HG02938 (cell line): ENCODE measurements at regions not wholly inside any gene's neighbourhood (a gene's known extent, or its start where the extent isn't known, plus 50 kb on each side); places are given as distances from the start of the nearest gene placed in this dataset.
"Not testable (repeated sequence)": the region's sequence is repeated elsewhere in the genome, so short reads cannot be mapped to it uniquely, and the experiment has no call there.

Experiments
- ATAC-seq: cut with Tn5 transposase; IDR thresholded peaks from one replicate; pipeline ENCODE4 v1.9.1; 2021; ENCODE audit warnings: mild to moderate bottlenecking, moderate library complexity; ENCODE audit not compliant: unreplicated experiment

GRCh38 chr7:85806321-85806720, 619.5 kb upstream of the SEMA3D start:
- no peak for ATAC-seq

GRCh38 chr7:85805656-85806055, 618.8 kb upstream of the SEMA3D start:
- no peak for ATAC-seq

GRCh38 chr7:85805249-85805648, 618.4 kb upstream of the SEMA3D start:
- no peak for ATAC-seq

- no peak for ATAC-seq
Observed at GRCh38 chr7:85802211-85802610, 615.4 kb upstream of the SEMA3D start.

- ATAC-seq = no peak
Observed at GRCh38 chr7:85796956-85797355, 610.1 kb upstream of the SEMA3D start.

- ATAC-seq = not testable (repeated sequence)
Observed at GRCh38 chr7:85791098-85791497, 604.2 kb upstream of the SEMA3D start.

GRCh38 chr7:85781606-85782005, 594.8 kb upstream of the SEMA3D start:
- no peak for ATAC-seq

GRCh38 chr7:85776691-85777345, 590.0 kb upstream of the SEMA3D start:
- no peak for ATAC-seq

GRCh38 chr7:85775431-85775830, 588.6 kb upstream of the SEMA3D start:
- ATAC-seq = no peak

GRCh38 chr7:85774986-85775385, 588.1 kb upstream of the SEMA3D start:
- ATAC-seq = no peak

- no peak for ATAC-seq
Observed at GRCh38 chr7:85773116-85773728, 586.4 kb upstream of the SEMA3D start.

- ATAC-seq = no peak
Observed at GRCh38 chr7:85771516-85771915, 584.7 kb upstream of the SEMA3D start.

- ATAC-seq = no peak
Observed at GRCh38 chr7:85770332-85770731, 583.5 kb upstream of the SEMA3D start.

GRCh38 chr7:85765698-85766298, 578.9 kb upstream of the SEMA3D start:
- ATAC-seq = no peak

- ATAC-seq = no peak
Observed at GRCh38 chr7:85764034-85764433, 577.2 kb upstream of the SEMA3D start.

GRCh38 chr7:85757348-85757747, 570.5 kb upstream of the SEMA3D start:
- ATAC-seq = no peak

- peak; percentile 98 for ATAC-seq
Observed at GRCh38 chr7:85750454-85750949, 563.6 kb upstream of the SEMA3D start.

GRCh38 chr7:85749696-85750453, 563.0 kb upstream of the SEMA3D start:
- ATAC-seq = peak; percentile 33

- ATAC-seq = no peak
Observed at GRCh38 chr7:85748861-85749260, 562.0 kb upstream of the SEMA3D start.

GRCh38 chr7:85737426-85737825, 550.6 kb upstream of the SEMA3D start:
- ATAC-seq = no peak

- ATAC-seq = no peak
Observed at GRCh38 chr7:85736085-85736484, 549.2 kb upstream of the SEMA3D start.
